ENCODE measurements at regions not wholly inside any gene's neighbourhood (a gene's known extent, or its start where the extent isn't known, plus 50 kb on each side); places are given as distances from the start of the nearest gene placed in this dataset.

GRCh38 chr13:112177450-112178288 is 110.7 kb downstream of the SOX1 start:
- no peak for TF ChIP-seq CTCF (IDR thresholded peaks at IDR 0.05 in 2 of 3, conservative IDR thresholded peaks at IDR 0.05 in 1 of 3; ENCODE audit: borderline replicate concordance in 1 of 3, insufficient read depth in 1 of 3, low read depth in 2 of 3, low read length in 2 of 3)
- TF ChIP-seq ZBTB33 (IDR thresholded peaks at IDR 0.05; ENCODE audit: extremely low read depth, insufficient replicate concordance, low read length): no peak
- TF ChIP-seq POLR2AphosphoS5 (IDR thresholded peaks at IDR 0.05; ENCODE audit: low read depth, low read length): no peak
- no peak for TF ChIP-seq YY1 (IDR thresholded peaks at IDR 0.05; ENCODE audit: extremely low read depth, insufficient replicate concordance, low read depth, low read length)
- TF ChIP-seq SIN3A (IDR thresholded peaks at IDR 0.05; ENCODE audit: low read depth): no peak
- TF ChIP-seq CEBPB (IDR thresholded peaks at IDR 0.05; ENCODE audit: low read depth): no peak
- no peak for TF ChIP-seq EZH2 (IDR thresholded peaks at IDR 0.05)
